Activated CD4-positive, alpha-beta T cell treated with anti-CD3 and anti-CD28 coated beads, Interleukin-2, amount 50 U/mL, for 24 hours (primary cell): ENCODE measurements at regions not wholly inside any gene's neighbourhood (a gene's known extent, or its start where the extent isn't known, plus 50 kb on each side); places are given as distances from the start of the nearest gene placed in this dataset.
"Not testable (repeated sequence)": the region's sequence is repeated elsewhere in the genome, so short reads cannot be mapped to it uniquely, and the experiment has no call there.

Experiments
- DNase-seq, 2 donors: peaks; one replicate each; pipeline ENCODE4 v3.0.0-alpha.2; 2020; ENCODE audit warnings: low read depth in 1 of 2, low spot score in 1 of 2

DNA sequence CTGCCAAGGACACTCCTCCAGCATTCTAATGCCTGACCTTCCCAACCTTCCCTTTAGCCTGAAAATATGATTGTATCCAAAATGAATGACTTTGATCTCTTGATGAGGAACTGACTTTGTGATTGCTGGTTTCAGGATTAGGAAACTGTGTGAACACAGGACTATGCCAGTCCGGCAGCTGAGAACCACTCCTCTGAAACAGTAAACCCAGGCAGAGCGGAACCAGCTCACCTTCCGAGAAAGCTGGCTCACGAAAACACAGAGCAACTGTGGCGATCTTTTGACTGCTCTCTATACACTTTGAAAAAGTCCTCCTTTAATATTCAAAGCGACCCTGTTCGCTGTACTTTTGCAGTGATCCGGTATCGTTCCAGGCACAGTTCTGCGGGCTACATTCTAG, 258.8 kb upstream of the IRS2 start:
- no peak for DNase-seq

DNA sequence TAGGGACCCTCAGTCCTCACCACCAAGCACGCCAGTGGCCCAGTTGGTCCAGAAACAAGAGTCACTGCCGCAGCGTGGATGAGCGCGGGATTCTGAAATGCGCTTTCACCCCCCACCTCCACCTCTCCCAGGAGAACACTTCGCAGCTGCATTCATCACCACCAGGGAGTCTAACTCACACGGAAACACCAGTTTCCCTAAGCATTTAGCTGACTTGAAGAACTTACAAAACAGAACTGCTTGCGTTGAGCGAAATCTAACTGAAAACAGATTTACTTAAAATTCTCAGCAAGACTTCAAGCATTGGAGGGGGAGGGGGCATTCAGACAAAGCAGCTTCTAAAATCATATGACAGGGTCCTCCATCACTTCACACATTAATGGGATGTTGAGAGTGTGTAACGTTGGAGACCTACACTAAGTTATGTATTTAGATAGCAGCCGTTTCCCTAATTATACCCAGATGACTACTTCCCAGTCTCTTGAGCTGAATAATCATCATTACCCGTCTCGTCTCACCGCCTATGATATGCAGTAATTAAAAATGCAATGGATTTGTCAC, 258.2 kb upstream of the IRS2 start:
- no peak for DNase-seq

DNA sequence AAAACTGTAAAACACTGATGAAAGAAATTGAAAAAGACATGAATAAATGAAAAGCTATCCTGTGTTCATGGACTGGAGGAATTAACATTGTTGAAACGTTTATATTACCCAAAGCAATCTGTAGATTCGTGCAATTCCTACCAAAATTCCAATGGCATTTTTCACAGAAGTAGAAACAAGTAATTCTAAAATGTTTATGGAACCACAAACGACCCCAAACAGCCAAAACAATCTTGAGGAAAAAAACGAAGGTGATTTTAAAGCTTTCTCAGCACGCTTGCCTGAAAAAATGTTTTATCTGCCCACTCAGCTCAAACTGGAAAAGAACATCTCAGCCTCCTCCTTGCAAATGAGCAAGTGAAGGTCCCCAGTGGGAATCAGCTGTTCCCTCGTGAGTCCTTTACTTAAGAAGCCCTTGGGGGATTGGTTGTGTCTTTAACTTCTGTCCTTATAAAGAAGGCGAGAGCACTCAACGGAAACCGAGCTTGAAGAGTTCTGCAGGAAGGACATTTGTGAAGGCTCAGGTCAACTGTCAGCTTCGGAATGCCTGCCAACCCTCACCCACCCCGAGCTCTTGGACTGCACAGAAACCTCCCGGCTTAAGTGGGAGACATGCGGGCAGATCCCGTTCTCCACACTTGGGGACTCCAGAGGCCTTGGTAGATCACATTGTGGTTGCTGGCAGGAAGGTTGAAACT, 256.0 kb upstream of the IRS2 start:
- no peak for DNase-seq

DNA sequence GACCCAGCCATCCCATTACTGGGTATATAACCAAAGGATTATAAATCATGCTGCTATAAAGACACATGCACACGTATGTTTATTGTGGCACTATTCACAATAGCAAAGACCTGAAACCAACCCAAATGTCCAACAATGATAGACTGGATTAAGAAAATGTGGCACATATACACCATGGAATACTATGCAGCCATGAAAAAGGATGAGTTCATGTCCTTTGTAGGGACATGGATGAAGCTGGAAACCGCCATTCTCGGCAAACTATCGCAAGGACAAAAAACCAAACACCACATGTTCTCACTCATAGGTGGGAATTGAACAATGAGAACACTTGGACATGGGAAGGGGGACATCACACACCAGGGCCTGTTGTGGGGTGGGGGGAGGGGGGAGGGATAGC, 255.3 kb upstream of the IRS2 start:
- DNase-seq: not testable (repeated sequence)

DNA sequence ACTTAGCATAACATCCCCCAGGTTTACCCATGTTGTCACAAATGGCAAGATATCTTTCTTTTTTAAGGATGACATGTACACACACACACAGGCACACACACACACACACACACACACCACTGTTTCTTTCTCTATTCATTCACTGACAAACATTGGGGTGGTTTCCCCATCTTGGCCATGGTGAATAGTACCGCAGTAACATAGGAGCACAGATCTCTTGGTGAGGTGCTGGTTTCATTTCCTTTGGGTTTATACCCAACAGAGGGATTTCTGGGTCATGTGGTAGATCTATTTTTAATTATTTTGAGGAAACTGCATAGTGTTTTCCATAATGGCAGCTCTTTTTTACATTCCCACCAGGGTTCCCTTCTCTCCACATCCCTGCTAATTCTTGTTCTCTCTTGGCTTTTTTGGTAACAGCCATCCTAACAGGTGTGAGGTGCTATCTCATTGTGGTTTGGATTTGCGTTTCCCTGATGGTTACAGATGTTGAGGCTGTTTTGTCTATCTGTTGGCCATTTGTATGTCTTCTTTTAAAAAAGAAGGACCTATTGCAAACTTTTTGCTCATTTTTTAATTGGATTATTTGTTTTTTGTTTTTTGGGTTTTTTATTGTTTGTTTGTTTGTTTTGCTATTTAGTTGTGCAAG, 251.7 kb upstream of the IRS2 start:
- no peak for DNase-seq

DNA sequence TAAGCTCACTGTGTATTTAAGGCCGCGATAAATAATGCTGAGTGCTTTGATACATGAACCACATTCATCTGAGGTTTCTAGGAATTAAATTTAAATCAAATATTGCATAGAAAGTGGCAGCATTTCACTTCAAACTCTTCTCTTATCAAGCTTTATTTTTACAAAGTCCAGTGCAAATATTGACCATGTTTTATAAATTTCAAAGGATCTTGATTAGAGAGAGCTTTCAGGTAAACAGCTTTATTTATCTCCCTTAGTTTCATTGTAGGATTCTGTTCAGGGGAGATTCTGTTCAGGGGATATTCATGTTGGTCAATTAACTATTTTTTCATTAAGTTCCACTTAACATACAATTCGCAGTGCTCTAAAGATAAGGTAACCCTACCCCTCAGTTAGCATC, 249.7 kb upstream of the IRS2 start:
- no peak for DNase-seq

DNA sequence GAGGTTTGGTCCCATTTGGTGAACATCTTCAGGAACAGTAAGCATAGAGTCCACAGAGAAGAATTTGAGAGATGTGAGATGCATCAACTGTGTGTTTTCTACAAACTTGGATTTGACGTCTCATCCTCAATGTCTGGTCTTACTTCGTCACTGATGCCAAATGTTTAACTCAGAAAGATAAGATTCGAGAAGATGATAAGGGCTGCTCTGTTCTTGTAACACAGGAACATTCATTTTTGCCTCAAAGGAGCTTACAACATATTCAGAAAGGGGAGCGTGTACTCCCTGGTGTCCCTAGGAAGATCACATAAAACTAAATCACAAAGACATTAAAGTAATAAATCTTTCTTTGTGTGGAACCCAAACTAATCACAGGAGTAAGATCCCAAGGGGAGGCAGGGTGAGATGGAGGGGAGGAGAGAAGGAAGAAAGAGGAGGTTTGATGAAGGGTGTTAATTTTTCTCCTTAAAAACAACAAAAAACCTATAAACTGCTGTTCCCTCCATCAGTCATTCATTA, 247.7 kb upstream of the IRS2 start:
- no peak for DNase-seq

DNA sequence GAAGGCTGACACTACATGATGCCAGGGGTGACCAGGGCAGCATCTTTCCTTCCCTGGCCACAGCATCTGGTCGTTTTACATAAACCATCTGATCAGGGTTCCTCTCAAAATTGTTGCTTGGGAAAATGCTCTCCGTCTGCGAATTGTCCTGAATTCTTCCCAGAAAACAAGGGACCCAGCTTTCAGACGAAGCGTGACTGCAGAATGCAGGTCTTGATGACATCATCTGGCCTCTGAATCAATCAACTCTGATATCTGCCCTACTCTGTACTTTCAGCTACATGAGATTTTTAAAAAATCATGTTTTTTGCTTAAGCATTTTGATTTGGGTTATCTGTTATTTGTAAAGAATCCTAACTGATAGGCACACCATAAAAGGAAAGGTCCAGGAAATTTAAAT, 246.6 kb upstream of the IRS2 start:
- DNase-seq: no peak

DNA sequence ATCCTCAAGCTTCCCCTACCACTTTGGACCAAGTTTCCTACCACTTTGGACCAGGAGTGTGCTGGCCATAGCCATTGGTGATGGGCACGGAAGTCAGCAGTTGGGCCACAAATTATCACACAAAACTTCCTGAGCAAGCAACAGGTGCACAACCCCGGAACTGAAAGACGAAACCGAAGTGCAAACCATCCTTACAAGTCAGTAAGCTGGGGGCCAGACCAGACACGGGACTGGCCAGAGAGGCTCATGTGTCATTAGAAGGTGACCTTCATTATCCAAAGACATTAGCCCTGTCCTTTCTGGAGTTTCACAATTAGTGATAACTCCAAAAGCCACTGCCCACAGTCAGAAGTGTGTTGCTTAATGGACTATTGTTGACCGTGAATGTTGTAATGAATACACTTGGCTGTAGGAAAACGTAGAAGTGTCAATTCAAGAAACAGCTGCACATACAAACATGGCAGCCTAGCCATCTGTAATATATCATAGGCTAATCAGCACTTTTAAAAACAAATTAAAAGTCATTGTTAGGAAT, 244.1 kb upstream of the IRS2 start:
- no peak for DNase-seq

DNA sequence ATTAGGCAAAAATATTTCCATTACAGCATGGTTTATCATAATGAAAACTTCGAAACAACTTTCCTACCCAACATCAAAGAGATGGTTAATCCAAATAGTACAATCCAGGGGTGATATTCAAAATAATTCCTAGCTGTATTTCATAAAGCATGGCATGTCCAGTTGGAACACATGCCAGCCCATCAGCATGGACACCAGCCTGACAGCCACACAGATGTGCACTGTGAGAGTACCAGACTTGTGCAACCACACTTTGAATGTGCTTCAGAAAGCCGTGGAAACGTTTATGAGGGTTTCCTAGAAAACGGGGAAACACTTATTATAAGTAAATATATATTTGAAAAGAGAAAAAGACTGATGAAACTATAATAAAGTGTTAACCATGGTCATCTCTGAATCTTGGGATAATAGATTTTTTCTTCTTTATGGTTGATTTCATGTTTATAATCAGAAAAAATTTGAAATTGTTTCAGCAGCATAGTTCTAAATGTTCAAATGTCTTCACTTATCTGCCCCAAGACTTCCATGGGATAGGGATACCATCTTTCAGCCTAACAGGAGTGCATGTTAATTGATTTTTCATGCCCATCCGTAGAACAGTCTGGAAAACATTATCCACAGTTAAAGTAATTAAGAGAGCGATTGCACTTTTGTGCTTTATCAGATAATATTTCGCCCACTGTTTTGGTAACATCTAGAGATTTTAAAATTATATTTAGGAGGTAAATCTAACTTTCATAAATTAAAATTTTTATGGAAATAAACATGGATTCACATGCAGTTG, 242.6 kb upstream of the IRS2 start:
- no peak for DNase-seq

DNA sequence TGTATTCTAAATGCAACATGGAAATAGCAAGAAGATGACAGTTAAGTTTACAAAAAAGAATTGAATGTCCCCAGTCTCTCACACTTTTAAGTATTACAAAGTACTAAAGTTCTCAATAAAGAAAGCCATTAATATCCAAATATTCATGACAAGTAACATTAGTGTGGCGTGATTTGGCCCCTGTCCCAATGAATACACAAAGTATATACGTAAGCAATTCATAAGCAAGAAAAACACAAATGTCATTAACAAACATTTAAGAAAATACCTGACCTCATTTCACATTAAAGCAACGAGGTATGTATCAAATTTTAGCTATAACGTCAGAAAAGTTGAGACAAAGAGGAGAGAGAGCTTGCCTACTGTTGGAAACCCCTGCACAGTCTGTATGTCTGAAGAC, 241.9 kb upstream of the IRS2 start:
- no peak for DNase-seq

DNA sequence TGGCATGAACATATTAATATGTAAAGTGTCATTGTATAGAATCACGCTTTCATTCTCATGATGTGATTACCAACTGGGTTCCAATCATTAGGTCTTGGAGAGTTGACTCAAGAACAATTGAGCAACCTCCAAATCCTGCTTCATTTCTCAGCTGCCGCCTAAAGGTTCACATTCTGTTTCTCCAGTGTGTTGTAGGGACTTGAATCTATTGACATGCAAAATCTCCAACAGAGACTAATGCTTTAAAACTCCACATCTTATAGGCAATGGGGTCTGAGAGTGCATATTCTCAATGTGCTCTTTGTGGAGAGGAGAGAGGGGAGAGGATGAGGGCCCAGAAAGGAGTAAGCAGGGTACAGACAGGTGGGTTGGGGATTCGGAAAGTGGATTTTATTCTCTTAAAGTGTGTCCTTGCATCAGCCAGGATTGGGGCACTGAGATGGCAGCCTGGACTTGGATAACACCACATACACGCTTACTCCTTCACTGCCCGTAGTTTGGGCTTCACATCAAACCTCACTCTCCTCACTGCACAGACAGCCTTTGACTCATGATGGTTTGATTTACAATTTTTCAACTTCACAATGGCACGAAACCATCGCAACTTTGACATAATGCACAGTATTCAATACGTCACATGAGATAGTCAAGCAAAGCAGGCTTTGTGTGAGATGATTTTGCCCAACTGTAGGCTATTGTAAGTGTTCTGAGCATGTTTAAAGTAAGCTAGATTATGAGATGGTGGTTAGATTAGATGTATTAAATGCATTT, 241.3 kb upstream of the IRS2 start:
- DNase-seq: no peak

DNA sequence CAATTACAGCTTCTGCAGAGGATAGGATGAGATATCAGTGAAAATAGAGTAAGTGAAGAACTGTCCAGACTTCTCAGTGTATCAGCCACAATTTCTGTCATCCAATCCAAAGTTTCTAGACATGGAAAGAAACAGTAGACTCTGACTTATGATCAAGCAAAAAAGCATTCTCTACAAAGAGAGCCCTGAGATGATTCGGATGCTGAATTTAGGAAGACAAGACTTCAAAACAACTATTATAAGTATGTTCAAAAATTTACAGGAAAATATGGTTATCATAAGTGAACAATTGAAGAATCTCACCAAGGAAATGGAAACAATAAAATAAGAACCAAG, 238.2 kb upstream of the IRS2 start:
- no peak for DNase-seq

DNA sequence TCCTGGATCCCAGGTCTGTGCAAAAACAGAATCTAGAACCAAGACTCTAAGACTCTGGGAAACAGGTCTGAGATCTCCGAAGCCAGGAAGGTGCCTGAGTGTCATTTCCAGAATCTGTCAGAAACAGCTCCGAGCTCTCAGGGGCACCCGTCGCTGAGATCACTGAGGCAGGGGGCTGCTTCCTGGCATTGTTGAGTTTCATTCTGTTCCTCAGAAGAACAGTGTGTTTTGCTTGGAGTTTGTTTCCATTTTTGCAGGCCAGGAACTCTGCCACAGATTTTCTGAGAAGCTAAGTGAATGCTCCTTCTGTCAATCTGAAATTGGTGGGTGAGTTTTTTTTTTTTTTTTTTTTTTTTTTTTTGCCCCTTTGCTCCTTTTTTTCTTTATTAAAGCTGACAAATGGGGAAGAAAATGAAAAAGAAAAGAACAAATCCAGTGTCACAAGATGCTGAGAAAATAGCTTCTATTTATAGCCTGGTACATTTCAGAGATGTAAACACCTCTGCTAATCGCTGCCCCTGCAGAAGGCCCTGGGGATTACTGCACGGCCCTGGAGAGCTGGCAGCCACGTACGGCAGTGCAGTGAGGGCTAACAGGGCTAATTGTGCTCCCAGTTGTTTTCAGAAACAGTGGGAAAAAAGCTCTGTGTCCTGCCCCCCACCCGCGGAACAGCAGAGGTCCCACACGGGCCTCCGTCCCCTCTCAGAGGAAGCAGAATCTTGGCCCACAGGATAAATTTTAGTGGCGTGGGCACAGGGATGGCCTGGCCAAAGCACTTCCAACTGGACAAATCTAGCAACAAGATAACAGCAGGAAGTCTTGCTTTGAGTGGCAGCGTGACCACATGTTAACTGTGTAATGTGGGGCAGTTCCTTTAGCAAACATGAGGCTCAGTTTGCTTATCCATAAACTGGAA, 237.6 kb upstream of the IRS2 start:
- DNase-seq: no peak

DNA sequence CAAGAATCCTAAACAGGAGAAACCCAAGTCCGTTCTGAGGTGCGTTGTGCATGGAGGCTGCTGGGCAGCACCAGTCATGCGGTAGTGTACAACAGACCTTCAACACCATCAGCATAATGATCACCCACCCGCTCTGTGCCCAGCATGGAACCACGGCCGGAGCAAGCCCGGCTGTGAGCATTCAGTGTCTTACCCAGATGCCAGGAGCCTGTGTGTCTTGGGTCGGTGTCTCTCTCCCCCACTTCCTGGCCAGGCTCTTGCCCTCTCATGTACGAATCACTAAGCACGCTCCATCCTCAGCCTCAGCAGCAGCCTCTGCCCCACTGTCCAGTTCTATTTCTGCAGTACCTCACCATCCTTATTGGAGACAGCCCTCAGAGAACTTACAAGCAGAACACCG, 231.6 kb upstream of the IRS2 start:
- no peak for DNase-seq

DNA sequence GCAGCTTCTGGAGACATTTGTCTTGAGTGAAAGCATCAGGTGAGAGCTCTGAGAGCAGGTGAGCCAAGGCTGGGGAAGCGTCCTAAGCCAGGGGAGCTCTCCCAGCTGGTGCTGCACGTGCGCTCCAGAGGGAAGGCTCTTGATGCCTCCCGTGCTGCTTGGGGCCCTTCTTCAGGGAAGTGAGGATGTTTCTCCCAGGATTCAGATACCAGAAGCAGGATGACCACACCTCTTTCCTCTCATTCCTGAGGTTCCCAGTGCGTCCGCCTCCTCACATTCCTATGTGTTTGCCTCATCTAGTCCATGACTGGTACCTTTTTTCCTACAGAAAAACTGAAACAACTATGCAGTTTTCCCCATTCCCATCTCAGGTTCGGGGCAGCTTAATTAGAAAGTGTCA, 231.0 kb upstream of the IRS2 start:
- no peak for DNase-seq

DNA sequence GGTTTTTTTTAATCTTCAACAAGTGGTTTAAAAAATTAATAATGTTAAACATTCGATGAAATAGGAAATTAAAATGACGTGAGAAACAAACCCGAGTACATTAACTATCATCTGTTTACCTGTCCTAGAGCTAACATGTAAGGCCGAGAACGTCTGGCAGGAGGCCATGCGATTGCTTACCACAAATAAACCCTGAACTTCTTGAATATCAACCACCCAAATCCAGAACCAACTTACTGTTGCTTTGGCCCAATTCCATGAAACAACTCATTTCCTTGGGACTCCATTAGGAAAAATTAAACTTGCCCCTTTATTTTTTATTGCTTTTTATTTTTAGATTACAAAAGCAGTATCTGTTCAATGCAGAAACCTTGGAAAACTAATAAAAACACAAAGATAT, 228.9 kb upstream of the IRS2 start:
- DNase-seq: no peak

DNA sequence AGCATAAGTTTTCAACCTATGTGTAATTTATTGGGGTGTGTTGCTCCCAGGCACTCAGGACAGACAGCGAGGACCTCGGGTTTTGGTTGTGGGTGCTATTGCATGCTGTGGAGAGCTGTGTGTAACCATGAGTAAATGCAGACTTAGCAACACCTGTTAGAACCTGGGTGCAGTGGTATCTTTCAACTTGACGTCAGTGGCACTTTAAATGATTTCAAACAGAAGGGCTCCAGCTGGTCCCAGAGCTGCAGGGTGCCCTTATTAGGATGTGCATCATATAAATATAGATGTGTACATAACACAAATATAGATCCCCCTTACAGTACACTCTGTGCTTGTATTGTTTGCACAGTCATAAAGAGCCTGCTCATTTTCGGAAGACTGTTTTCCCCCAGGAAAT, 228.3 kb upstream of the IRS2 start:
- DNase-seq: no peak

DNA sequence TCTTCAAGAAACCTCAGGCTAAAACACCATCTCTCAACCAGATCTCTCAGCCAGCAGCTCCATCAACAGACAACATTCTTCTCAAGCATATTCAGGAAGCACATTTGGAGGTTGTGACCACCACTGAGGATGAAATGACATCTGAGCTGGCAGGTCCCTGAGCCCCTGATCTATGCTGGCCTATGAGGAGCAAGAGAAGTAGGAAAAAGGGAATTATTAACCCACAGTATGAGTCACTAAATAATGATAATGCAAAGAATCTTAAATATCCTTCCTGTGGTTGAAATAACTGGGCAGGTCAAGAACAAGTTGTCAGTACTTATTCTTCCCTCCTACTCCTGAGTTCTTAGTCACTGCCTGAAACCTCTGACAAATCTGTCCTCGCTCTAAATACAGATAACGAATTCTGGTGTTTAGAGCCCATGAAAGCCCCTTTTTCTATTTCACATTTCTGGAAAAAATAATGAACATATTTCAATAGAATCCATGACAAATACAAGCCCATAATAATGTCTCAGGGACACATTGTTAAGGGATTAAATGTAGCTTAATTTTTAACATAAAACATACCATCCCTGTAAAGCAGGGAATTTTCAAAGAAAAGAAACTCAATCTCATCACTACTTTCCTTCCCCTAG, 225.8 kb upstream of the IRS2 start:
- DNase-seq: no peak
